ENCODE measurements at regions not wholly inside any gene's neighbourhood (a gene's known extent, or its start where the extent isn't known, plus 50 kb on each side); places are given as distances from the start of the nearest gene placed in this dataset.

DNA sequence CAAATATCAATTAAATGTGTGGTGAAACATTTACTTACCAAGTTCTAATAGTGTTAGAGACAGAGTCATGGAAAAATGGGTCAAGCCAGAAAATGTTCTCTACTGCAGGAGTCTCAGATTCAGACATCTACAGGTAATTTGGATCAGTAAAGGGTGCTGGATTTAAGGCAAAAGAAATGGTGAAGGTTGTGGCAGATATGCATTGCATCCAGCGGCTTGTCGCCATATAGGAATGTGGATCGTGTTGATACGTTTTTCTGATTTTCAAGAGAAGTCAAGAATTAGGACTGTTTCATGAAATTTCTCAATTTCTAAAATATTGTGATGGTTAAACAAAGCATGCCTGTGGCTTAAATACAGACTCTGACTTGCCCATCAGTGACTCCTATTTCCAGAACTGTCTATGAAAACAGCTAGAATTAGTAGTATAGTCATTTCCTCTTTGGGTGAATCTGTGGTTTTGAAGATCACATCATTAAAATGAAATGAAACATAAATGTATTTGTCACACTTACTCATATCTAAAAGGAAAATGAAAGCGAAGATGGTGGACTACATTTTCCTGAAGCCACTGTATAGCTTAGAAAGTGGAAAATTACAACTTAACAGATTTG is 110.1 kb upstream of the VEGFC start:
- TF ChIP-seq, protein P1, sequence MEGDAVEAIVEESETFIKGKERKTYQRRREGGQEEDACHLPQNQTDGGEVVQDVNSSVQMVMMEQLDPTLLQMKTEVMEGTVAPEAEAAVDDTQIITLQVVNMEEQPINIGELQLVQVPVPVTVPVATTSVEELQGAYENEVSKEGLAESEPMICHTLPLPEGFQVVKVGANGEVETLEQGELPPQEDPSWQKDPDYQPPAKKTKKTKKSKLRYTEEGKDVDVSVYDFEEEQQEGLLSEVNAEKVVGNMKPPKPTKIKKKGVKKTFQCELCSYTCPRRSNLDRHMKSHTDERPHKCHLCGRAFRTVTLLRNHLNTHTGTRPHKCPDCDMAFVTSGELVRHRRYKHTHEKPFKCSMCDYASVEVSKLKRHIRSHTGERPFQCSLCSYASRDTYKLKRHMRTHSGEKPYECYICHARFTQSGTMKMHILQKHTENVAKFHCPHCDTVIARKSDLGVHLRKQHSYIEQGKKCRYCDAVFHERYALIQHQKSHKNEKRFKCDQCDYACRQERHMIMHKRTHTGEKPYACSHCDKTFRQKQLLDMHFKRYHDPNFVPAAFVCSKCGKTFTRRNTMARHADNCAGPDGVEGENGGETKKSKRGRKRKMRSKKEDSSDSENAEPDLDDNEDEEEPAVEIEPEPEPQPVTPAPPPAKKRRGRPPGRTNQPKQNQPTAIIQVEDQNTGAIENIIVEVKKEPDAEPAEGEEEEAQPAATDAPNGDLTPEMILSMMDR (IDR thresholded peaks at IDR 0.05) = no peak
- TF ChIP-seq EP300 (IDR thresholded peaks at IDR 0.05) (no peak), POLR2AphosphoS5 (IDR thresholded peaks at IDR 0.05) (no peak)

Measured in suprapubic skin (tissue), 4 donors.